ENCODE measurements at regions not wholly inside any gene's neighbourhood (a gene's known extent, or its start where the extent isn't known, plus 50 kb on each side); places are given as distances from the start of the nearest gene placed in this dataset.

DNA sequence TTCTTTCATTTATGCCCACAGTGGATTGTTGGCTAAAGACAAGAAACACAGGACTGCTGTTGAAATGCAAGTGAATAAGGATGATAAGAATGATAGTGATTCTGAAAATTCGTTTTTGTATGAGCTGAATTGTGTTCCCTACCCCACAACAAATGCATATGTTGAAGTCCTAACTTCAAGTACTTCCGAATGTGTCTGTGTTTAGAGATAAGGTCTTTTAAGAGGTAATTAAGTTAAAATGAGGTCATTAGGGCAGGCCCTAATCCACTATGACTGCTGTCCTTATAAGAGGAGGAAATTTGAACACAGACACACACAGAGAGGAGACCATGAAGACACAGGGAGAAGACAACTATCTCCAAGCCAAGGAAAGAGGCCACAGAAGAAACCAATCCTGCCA, 126.6 kb upstream of the ACSL4 start:
- TF ChIP-seq, protein P1, sequence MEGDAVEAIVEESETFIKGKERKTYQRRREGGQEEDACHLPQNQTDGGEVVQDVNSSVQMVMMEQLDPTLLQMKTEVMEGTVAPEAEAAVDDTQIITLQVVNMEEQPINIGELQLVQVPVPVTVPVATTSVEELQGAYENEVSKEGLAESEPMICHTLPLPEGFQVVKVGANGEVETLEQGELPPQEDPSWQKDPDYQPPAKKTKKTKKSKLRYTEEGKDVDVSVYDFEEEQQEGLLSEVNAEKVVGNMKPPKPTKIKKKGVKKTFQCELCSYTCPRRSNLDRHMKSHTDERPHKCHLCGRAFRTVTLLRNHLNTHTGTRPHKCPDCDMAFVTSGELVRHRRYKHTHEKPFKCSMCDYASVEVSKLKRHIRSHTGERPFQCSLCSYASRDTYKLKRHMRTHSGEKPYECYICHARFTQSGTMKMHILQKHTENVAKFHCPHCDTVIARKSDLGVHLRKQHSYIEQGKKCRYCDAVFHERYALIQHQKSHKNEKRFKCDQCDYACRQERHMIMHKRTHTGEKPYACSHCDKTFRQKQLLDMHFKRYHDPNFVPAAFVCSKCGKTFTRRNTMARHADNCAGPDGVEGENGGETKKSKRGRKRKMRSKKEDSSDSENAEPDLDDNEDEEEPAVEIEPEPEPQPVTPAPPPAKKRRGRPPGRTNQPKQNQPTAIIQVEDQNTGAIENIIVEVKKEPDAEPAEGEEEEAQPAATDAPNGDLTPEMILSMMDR (IDR thresholded peaks at IDR 0.05; ENCODE audit: low read depth, low read length), result no peak
- no peak overlapping the region for H3K4me3 ChIP-seq (ENCODE audit: low read depth, low read length)
- no peak for DNase-seq (ENCODE audit: low read depth, low spot score)
- in situ Hi-C loops (cut with HindIII; ENCODE audit: low sequenced_read_pairs), result no loop called here

DNA sequence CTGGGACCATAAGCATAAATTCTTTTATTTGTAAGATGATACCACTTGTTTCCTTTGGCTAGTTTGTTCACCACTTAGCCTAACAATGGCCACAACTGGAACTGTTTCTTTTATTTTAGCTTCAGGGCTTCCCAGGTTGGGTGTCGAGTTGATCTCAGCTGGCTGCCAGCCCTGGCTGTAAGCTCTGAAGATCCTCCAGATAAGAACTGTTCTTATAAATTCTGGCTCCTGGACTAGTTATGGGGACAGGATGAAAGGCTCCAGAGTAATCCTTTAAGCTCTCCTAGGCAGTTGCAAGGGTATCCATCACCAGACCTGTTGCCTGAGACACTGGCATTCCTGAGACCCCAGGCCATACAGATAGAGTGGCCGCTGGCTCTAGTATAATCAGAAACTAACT, 129.4 kb upstream of the ACSL4 start:
- TF ChIP-seq, protein P1 (IDR thresholded peaks at IDR 0.05; ENCODE audit: low read depth, low read length), result no peak
- in situ Hi-C loops (cut with HindIII; ENCODE audit: low sequenced_read_pairs), result no loop called here
- no peak overlapping the region for H3K4me3 ChIP-seq (ENCODE audit: low read depth, low read length)
- DNase-seq (ENCODE audit: low read depth, low spot score), result no peak

DNA sequence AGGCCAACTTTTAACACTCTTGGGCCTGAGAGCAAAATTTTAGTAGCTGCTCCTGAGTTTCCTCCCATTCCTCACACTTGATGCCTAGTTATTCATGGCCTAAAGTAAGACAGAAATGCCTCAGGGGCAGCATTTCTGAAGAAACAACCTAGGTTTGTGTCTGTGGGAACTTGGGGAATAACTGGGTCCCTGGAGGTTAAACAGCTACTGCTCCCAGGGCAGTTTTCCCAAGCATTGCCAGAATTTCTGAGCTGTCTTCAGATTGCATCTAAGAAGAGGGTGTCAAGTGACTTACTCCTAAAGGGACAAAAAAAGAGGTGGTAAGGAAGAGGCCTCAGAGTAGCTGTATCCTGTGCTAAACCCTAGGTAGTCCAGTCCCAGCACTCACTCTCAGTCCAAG, 130.8 kb upstream of the ACSL4 start:
- no peak for DNase-seq (ENCODE audit: low read depth, low spot score)
- in situ Hi-C loops (cut with HindIII; ENCODE audit: low sequenced_read_pairs), result no loop called here
- H3K4me3 ChIP-seq (ENCODE audit: low read depth, low read length), result no peak overlapping the region
- TF ChIP-seq, protein P1 (IDR thresholded peaks at IDR 0.05; ENCODE audit: low read depth, low read length), result no peak

DNA sequence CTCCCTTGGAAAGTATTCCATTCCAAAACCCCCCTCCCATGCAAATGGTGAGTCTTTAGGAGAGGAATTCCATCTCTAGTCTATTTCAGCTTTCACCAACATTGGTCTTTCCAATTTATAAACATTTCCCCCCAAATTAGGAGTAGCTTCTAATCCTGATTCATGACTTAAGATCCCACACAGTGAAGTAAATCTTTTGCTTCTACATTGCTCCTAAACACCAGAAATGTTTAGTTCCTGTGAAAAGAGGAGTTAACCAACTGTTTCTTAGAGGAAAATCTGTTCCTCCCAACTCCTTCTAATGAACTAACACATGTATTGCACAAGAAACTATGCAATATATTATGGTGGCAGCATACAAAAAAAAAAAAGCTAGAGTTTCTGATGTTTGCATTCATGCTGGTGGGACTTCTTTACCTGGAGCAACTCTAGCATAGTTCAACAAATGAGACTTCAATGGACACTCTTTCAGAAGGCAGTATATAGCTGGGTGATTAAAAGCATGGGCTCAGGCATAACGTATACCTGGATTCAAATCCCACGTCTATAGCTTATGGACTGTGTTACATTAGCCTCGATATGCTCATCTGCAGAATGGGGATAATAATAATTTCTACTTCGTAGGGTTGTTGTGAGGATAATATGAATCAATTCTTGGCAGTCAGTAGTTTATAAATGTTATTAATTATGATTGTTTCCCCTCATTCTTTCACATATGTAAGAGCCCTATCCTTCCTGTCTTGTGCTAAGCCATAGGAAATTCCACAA, 131.6 kb upstream of the TMEM164 start:
- no peak overlapping the region for H3K4me3 ChIP-seq (ENCODE audit: low read depth, low read length)
- DNase-seq (ENCODE audit: low read depth, low spot score), result no peak
- in situ Hi-C loops (cut with HindIII; ENCODE audit: low sequenced_read_pairs), result no loop called here
- TF ChIP-seq, protein P1 (IDR thresholded peaks at IDR 0.05; ENCODE audit: low read depth, low read length), result no peak

DNA sequence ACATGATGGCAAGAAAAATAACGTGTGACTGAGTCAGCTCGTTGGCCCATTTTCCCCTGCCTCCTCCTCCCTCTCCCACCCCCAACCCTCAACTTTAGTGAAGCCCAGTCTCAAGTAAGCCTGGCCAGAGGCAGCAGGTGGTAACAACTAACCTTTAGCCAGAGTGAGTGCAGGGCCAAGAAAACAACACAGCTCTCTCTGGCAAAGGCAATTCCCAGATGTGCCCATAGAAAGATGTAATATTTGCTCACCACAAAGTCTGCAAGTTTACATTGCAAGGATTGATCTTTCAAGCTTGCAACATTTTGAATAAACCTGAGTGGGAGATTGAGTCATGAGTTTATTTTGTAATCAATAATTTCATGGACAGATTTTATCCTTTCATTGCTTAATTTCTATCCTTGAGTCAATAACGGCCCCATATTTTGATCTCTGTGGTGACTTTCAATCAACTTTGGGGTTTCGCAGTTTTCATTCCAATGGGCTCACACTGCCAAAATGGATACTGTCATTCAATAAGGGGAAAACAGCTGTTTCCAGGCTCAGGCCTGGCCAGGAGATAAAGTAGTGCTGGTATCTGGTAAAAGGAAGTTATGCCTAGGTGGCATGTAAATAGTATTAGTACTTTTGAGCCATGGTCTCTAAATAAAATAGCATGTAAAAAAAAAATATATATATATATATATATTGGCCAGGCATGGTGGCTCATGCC, 130.7 kb upstream of the TMEM164 start:
- DNase-seq (ENCODE audit: low read depth, low spot score), result peak; percentile 58
- in situ Hi-C loops (cut with HindIII; ENCODE audit: low sequenced_read_pairs), result no loop called here
- no peak overlapping the region for H3K4me3 ChIP-seq (ENCODE audit: low read depth, low read length)

DNA sequence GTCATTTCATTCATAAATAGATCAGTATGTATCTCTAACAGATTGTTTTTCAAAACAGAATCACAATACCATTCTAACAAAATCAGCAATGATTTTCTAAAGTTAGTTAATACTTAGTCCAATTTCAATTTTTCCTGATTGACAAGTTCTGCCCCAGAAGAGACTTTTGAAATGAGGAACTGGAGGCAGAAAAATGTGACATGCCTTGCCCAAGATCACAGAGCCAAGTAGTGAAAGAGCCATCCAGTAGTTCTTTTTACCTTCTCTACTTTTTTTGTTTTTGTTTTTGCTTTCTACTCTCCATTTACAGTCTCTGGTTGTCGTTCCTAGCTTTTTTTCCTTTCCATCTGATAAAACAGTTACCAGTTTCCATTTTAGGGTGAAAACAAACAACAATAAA, 129.3 kb upstream of the TMEM164 start:
- TF ChIP-seq, protein P1 (IDR thresholded peaks at IDR 0.05; ENCODE audit: low read depth, low read length), result no peak
- in situ Hi-C loops (cut with HindIII; ENCODE audit: low sequenced_read_pairs), result no loop called here
- no peak for DNase-seq (ENCODE audit: low read depth, low spot score)
- H3K4me3 ChIP-seq (ENCODE audit: low read depth, low read length), result no peak overlapping the region

More for the DNA sequence above, 130.7 kb upstream of the TMEM164 start:
- TF ChIP-seq, protein P1 (IDR thresholded peaks at IDR 0.05; ENCODE audit: low read depth, low read length), result no peak
